ENCODE measurements at regions not wholly inside any gene's neighbourhood (a gene's known extent, or its start where the extent isn't known, plus 50 kb on each side); places are given as distances from the start of the nearest gene placed in this dataset.

- no peak for TF ChIP-seq CTCF (IDR thresholded peaks at IDR 0.05)
- TF ChIP-seq POLR2A (IDR thresholded peaks at IDR 0.05) = no peak
These were observed 134.1 kb downstream of the NCOR2 start for GRCh38 chr12:124433147-124433874.
